ENCODE measurements at regions not wholly inside any gene's neighbourhood (a gene's known extent, or its start where the extent isn't known, plus 50 kb on each side); places are given as distances from the start of the nearest gene placed in this dataset.

DNA sequence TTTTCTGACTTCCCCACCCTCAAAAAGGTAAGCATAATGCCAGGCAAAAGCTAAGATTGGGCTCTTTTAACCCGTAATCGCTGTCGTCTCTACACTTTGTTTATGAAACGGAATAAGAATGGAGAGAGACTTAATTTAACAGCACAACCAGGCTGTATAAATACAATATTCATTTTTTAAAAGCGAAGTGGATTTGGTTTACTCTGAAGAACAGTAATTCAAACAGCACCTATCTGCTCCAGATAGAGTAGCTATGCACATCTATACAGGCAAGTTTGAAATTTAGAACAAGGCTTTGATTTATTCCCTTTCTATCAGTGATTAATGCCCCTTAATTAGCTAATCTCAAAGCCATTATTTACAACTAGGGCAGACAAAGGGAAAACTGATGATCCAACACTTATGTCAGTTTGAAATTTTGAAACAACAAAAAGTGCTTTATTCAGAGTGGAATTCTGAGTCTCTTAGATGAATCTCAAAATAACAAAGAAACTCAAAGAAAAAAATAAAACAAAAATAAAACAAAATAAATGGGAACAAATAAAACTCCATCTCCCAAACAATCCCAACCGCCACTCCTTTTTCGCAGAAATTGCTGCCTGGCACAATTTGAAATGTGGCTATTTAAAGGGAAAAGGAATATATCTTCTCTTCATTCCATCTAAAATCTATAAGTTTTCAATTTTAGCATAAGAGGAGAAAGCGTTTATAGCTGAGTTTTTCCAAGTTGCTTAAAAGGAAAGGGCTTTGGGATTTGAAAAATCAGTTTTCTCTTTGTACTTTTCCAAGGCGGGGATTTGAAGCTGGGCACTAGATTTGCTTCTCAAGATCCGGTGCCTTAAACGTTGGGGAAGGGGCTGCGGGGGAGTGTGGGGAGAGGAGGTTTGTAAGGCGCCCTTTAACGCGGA is 298.6 kb downstream of the PARP8 start:
- no peak for DNase-seq

DNA sequence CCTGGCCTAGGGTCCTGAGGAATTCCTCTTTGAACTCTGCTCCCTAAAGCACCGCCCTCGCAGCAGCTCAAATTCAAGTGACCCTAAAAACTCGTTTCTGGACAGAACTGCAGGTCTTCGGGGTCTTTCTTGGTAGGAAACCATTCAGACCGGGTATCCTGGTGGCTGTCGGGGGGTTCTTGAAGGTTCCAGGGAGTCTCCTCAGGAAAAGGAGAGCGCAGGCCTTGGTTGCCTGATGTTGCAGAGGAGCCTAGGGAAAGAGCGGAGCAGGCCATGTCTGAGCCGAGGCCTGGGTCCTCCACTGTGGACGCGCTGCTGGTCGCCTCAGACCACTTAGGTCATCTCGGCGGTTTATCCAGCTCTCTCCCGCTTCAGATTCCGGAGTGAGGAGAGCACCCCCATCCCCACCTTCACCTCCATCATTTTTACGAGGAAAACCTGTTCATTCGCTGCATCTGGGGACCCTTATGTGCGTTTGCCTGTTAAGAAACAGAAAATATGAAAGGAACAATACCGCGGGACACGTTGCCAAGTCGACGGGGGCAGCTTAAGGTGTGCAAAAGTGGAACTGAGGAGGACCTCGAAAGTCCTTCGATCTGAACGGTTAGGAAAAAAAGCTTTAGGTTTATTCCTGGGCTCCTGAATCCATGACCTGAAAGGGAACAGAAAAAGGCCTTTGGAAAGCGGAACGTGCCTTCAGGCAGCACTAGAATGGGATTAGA is 299.4 kb downstream of the PARP8 start:
- DNase-seq = no peak

DNA sequence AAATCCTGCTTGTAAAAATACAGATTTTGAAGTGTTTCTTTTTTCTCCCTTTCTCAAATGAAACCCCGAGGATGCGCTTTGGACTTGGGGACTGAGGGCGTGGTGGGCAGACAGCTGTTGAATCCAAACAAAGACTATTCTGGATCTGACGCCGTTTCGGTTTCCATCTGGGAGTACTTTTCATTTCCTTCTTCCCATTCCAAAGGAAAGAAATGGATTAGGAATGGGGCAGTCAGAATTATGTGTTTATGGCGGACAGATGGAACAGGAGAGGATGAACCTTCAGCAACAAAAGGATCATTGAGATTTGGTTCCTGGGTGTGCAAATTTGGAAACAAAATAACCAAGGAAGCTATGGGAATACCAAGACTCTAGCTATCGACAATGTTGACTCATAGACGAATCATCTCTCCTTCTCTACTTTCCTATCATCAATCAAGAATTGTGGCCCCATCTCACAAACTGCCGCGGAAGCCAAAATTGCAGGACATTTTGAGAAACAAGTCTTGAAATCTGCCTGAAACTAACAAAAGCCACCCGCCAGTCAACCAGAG is 300.6 kb downstream of the PARP8 start:
- no peak for DNase-seq

DNA sequence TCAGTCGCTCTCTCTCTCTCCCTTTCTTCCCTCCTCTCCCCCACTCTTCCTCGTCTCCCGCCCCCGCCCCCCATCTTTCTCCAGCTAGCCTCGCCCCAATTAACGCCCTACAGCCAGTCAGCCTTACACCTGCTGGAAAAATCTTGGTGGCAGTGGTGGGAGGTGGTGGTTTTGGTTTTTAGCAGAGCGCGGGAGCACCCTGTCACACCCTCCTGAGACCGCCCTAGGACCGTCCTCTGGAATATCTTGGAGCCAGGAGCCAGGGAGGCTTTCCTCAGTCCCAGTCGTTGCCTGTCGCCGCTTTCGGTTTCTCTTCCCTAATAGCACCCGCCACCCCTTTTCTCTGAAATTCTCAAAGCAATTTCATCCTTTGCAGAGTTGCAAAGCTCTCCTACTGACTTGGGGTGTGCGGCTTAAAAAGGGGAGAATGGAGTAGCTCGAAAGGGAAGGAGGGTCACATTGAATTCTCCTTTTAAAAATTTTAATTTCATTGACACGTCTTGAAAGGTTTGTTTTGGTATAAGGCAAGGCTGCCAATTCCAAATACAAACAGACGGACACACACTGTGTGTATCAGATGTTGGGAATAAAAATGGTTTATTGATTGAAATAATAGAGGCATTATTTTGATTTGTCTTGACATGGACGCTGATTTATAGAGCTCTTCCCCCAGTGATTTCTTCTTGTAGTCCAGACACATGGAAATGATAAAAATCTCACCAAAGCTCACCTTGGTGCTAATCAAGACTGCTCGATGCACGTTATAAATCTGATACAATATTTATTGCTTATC is 301.3 kb downstream of the PARP8 start:
- no peak for DNase-seq

DNA sequence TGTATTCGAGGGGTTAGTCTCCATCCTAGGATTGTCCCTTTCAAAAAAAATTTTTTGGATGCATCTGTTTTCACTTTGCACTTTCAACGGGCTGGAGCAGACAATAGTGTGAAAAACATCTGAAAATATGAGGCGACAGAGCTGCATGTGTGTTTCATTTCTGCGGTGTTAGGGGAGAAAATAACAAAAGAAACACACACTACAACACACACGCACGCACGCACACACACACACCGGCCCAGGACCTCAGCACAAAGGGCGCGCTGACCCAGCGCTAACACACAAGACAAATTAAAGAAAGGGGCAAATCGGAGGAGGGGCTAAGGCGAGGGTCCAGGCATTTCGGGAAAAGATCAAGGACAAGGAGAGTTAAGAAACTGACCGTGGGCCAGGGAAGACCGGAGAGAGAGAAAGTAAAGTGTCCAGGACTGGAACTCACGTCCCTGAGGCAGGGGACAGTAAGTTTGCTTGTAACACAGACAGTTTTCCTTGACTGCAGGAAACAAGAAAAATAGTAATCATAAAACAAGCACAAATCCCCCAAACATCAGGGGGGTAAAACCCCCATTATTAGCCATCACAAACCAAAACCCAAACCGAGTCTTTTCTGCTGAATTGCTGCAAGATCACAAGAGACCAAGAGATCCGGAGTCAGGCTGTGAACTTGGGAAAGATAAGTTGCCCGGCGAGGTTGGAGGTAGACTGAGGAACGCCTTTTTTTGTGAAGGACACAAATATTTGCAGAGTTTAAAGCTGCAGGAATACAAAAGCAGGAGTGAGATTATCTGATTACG is 302.1 kb downstream of the PARP8 start:
- DNase-seq = no peak

DNA sequence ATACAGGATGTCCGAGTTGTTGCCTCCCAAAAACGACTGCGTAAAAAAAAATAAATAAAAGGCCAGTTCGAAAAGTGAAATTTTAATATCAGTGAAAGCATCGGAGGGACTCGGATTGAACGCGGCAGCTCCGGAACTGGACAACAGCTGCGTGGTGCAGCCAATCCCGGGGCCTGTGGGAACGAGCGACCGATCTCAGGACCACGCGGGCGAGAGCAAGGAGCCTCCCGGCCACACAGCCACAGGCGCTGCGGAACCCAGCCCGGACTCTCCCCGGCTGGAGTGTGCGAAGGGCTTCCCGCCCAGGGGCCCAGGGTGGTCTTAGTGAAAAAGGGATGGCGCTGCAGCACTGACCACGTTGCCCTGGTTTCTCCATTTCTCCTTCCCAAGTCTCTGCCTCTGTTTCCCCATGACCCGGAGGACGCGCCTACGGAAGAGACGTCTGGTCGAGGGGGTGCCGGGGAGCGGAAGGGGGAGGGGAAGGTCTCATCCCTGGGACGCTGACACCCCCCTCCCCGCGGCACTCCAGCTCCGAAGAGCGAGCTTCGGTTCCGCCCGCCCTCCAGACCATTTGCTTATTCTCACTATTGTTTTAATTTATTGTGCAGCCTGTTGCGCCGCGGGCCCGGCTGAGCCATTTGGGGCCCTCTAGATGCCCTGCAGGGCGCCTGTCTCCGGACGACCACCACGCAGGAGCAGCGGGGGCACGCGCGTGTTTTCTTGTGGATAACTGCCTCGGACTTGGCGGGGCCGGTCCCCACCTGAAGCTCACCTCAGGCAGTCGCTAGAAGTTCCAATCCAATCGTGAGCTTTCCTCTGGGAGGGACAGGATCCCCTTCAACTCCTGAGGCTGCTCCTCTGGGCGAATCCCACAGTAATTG is 303.0 kb downstream of the PARP8 start:
- no peak for DNase-seq

DNA sequence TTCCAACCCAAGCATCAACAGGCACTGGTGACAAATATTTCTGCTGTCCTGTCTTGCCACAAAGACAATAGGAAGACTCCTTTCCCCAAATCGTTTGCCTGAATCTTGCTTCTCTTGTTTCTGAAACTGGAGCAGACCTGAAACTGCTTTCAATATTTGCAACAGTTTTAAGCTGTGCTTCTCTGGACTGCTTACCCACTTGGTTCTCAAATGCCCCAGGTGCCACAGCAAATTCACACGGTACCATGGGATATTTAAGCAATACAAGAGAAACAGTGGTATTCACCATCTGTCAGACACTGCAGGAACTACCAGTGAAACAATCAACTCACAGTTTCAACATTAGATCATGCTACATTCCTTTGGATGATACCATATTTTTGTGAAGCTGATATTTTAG is 309.4 kb downstream of the PARP8 start:
- DNase-seq = no peak

DNA sequence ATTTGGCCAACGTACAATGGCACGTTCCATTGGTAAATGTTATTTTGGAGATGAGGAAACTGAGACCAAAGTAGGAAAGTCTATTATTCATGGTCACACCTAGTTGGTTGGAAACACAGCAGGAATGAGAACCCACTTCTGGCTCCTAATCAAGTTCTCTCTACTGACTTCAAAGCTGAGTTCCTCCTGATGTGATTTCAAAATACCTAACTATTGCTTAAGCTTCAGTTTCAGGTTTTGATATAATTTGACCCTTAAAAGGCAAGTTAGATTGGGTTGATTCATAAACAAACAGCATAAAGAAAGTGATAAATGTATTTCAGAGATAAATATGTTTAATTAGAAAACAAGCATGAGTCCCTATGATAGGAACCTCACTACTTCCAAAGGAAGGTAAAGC is 312.5 kb downstream of the PARP8 start:
- DNase-seq = no peak

DNA sequence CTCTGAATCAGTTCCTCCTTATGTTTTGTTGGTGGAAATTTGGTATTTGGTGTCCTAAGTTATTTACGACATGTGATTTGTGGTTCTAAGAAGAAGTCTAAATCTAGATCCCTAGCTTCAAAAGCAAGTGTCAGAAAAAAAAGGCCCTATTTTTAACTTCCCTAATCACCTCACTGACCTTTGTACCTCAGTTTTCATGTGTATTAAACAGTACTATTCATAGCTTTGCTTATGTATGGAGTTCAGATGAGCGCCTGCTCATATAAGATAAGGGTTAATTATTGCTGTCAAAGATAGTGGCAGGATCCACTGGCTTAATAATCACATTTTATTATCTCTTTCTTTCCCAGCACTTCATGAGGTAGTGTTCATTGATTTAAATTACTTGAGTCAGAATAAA is 318.2 kb downstream of the PARP8 start:
- no peak for DNase-seq

DNA sequence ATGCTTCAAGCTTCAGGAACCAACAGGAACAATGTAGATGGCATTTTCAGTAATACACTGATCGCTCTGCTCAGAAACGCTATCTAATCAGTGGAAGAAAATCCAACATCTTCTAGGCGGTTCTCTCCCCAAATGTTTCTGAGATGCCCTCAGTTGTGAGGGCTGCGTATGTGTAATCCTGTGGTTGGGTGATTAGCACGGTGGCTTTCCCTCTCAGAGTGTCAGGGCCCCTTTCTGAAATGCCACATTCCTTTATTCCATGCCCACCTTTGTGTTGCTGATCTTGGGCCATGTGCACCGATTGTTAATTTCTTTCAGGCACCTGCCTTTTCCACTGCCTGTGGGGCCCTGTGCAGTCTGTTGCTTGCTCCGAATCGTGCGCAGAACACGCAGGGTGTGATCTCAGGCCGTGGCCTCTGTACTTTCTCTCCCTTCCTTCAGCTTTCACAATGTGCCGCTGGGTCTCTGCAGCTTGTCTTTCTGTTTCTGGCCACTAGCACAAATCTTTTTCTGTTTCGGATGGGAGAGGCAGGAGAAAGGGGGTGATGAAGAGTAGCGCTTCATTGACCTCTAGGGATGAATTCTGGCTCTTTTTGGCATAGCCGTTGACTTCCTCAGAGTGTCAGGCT is 324.0 kb downstream of the PARP8 start:
- DNase-seq = no peak

DNA sequence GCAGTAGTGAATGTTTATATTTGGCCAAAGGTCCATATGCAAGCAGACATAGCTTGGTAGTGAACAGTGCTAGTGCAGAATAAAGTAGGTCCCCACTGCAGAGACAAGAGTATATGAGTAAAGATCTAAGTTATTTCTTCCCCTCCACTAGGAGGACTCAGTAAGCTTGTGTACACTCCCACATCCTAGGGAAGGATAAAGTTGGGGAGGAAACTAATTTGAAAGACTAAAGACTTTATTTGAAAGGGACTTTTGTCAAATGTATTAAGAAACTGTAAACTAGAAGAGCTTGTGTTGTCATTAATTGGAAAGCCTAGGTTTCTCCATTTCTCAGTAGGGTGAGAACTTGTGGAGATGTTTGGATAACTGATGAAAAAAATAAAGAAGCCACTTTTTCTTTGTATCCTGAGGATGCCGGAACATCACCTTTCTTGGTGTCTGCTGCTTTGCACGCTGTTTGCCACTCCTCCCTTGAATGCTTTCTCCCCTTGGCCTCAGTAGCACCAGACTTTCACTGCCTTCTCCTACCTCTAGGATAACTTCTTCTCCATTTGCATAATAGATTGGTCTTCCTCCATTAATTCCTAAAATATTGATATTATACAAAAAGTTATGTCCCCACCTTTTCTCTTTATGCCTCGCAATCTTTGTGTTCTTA is 329.0 kb downstream of the PARP8 start:
- no peak for DNase-seq

DNA sequence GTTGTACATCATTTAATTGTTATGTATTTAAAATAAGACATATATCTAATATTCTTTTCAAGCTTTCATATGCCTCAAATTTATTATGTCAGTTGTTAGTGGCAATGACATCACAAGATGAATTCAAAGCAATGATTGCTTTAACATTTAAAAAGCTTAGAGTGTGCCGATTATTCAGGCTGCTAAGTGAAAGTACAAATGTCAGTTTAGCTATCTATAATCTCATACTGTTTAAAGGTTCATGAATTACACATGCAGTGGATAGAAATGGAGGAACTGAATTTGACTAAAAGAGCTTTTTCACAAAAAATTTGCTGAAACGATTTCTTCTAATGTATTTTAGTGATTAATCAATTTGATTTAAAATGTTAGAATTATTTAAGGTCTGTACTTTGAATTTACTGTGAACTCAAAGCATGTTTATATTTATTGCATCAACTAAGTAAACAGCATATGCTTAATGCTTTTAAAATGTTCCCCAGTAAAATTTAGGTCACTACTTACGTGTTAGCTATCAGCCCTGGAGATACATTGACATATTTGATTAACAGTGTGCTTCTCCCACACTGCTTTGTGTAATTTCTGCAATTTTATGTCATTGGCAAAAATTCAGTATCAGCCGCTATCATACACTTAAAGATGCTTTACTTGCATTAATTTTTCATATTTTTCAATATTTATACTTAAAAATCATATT is 334.9 kb downstream of the PARP8 start:
- no peak for DNase-seq

DNA sequence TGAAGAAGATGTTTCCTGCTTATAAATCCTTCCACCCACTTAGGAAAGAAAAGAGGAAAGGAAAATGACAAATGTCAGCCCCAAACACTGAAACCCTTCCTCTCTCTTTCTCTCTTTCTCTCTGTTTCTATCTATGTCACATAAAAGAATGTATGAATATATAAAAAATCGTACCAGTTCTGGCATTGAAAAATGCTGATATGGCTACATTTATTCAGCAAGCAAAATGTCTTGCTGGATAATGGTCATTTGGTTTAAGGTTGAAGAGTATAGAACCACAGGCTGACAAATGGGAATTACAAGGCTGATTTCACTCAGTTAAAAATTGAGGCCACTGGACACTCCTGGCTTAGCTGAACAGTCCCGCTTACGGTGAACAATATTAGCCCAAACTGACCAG is 335.9 kb downstream of the PARP8 start:
- DNase-seq = no peak

DNA sequence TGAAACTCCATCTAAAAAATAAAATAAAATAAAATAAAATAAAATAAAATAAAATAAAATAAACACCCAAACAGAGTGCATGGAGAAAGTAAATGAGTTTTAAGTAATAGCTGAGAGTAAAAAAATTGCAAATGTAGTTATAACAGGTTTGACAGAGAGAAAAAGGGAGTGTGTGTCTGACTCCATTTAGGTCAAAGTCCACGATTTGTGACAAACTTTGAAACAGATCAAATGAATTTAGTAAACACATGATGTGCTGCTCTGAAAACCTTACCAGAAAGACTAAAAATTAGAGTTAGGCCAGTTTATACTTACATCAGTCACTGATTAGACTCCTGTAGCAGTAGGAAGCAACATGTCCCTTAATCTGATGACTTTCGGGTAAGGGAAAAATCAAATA is 346.6 kb downstream of the PARP8 start:
- DNase-seq = no peak

DNA sequence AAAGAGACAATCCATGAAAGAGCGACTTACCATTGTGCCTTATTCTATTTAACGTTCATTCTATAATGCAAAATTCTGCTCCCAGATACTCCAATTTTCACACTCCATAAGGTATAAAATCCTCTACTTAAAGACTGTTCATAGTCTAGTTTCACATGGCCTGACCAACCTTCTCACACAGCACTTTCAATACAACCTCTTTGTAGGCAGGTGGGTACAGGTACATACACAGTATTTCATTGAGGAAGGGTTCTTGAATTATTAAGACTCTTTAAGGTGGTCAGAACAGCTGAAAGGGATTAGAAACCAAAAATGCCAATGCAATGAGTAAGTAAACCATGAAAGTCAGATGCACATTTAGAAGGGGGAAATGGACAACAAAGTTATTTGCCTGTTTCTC is 352.0 kb downstream of the PARP8 start:
- DNase-seq = no peak

DNA sequence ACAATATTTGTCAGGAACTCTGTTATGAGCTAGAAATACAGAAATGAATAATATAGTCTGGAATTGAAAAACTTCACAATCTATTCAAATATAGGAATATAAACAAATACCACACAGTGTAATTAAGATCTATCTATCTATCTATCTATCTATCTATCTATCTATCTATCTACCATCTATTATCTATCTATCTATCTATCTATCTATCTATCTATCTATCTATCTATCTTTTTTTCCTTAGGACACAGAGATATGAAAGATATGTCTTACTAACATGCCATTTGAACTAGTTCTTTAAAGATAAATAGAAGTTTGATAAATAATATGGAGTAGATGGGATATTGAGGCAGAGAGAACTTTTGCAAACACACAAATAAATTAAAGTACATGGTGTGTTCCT is 357.8 kb downstream of the PARP8 start:
- no peak for DNase-seq

DNA sequence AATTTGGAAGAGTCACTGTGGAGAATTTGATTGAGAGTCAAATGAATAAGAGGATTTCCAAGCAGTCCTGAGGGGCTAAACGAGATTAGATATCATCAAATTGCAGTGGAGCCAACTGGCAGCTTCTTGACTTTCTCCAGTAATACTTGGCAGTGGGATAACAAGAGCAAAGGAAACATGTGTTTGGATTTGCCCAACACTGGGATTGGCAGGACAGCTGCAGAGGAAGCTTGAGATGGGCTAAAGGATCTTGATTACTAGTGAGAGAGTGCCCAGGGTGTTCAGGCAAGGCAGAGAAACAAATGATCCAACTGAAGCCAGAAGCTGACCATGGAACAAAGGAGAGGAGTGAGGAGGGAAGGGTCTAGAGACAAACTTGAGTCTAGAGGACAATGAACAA is 356.0 kb upstream of the ISL1 start:
- no peak for DNase-seq

DNA sequence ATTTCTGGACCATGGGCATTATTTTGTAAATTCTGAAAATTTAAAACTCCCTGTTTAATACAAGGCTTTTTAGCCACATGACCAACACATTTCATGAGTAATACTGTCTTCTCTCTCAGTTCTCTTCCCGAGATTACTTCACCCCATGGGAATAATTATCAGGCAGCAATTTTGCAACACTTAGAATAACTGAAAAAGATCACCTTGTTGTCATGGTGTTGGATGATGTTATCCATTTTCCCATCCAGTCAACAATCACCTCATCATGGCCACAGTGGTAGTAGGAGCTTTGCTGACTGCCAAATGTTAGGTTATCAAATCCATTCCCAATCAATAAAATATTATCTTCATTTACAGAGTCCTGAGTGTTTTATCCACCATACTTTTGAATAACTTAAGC is 354.9 kb upstream of the ISL1 start:
- DNase-seq = no peak

DNA sequence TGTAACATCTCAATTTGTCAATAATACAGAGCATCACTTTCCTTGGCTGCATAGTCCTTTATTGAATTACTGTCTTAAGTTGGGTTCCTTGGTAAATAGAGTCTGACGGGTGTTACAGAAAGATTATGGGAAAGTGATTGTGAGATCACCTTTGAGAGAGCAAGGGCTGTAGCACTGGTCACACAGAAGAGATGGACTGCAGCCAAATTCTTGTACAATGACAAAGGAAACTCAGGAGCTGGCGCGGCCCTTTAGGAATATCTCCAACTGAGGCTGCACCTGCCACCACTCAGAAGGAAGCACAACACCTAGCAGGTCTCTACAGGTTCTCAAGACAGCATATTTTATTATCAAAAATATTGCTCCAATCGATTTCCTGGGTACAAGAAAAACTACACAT is 350.0 kb upstream of the ISL1 start:
- no peak for DNase-seq
